GM23338 (cell line): ENCODE measurements at regions not wholly inside any gene's neighbourhood (a gene's known extent, or its start where the extent isn't known, plus 50 kb on each side); places are given as distances from the start of the nearest gene placed in this dataset.

ENCODE experiments used
- ATAC-seq: fragments of 200-7000 bp; cut with Tn5 transposase; 3 replicates; pipeline ENCODE4 v1.9.1; 2020
- DNase-seq: peaks from one replicate; pipeline ENCODE4 v3.0.0-alpha.2; 2015; ENCODE audit warnings: low spot score
- H2AFZ ChIP-seq: fragments of 200-600 bp; sonication (generic); 2 replicates; pipeline ENCODE4 v1.8.0; 2016; ENCODE audit warnings: antibody characterized with exemption, mild to moderate bottlenecking, moderate library complexity
- H3F3A ChIP-seq: fragments of 200-600 bp; sonication (generic); replicated peaks from 2 replicates; pipeline ENCODE4 v1.8.0; 2017; ENCODE audit warnings: antibody characterized with exemption, mixed run types, low read depth
- H3K27ac ChIP-seq: fragments of 200-600 bp; sonication (generic); 2 replicates; pipeline ENCODE4 v1.6.1; 2016; ENCODE audit warnings: low read depth
- H3K27me3 ChIP-seq: fragments of 200-600 bp; sonication (generic); 2 replicates; pipeline ENCODE4 v1.8.0; 2016; ENCODE audit warnings: mild to moderate bottlenecking, mixed run types, moderate library complexity; ENCODE audit not compliant: insufficient read depth
- H3K36me3 ChIP-seq: fragments of 200-600 bp; sonication (generic); 2 replicates; pipeline ENCODE4 v1.8.0; 2016; ENCODE audit warnings: mild to moderate bottlenecking; ENCODE audit not compliant: insufficient read depth
- H3K4me1 ChIP-seq: fragments of 200-600 bp; sonication (generic); 2 replicates; pipeline ENCODE4 v1.8.0; 2016; ENCODE audit warnings: mild to moderate bottlenecking, moderate library complexity; ENCODE audit not compliant: insufficient read depth
- H3K4me2 ChIP-seq: fragments of 200-600 bp; sonication (generic); 2 replicates; pipeline ENCODE4 v1.7.1; 2017; ENCODE audit warnings: mixed run types
- H3K4me3 ChIP-seq: fragments of 200-600 bp; sonication (generic); 2 replicates; pipeline ENCODE4 v1.6.1; 2016; ENCODE audit warnings: mixed run types
- H3K79me2 ChIP-seq: fragments of 200-600 bp; sonication (generic); replicated peaks from 2 replicates; pipeline ENCODE4 v1.8.0; 2017; ENCODE audit warnings: mild to moderate bottlenecking; ENCODE audit not compliant: insufficient read depth
- H3K9me2 ChIP-seq: fragments of 200-600 bp; sonication (generic); 2 replicates; pipeline ENCODE4 v1.8.0; 2017; ENCODE audit not compliant: insufficient read depth
- H4K20me1 ChIP-seq: fragments of 200-600 bp; sonication (generic); replicated peaks from 2 replicates; pipeline ENCODE4 v1.8.0; 2017; ENCODE audit warnings: mild to moderate bottlenecking; ENCODE audit not compliant: insufficient read depth
- H3K27ac Mint-ChIP-seq: 2 replicates; pipeline ENCODE4 v1.8.0; 2020; ENCODE audit warnings: inconsistent platforms, mild to moderate bottlenecking, moderate library complexity, mixed read lengths
- H3K27me3 Mint-ChIP-seq: 3 replicates; pipeline ENCODE4 v1.8.0; 2022; ENCODE audit warnings: low read depth, mild to moderate bottlenecking, moderate library complexity, mixed read lengths, inconsistent platforms; ENCODE audit not compliant: insufficient read depth, poor library complexity
- H3K36me3 Mint-ChIP-seq: 3 replicates; pipeline ENCODE4 v1.8.0; 2021; ENCODE audit warnings: low read depth, mild to moderate bottlenecking, inconsistent platforms, moderate library complexity, mixed read lengths
- H3K4me1 Mint-ChIP-seq: 3 replicates; pipeline ENCODE4 v1.8.0; 2020; ENCODE audit warnings: mild to moderate bottlenecking, inconsistent platforms, mixed read lengths
- H3K4me3 Mint-ChIP-seq: 3 replicates; pipeline ENCODE4 v1.8.0; 2021; ENCODE audit warnings: moderate library complexity, mild to moderate bottlenecking, inconsistent platforms, mixed read lengths
- H3K9me3 Mint-ChIP-seq: 3 replicates; pipeline ENCODE4 v1.8.0; 2020; ENCODE audit warnings: moderate library complexity, mild to moderate bottlenecking, inconsistent platforms, mixed read lengths
- CREB1 ChIP-seq: fragments of 250-450 bp; sonication (Bioruptor Pico); IDR thresholded peaks from 2 replicates; pipeline ENCODE4 v1.5.0; 2020; ENCODE audit warnings: low read depth, mild to moderate bottlenecking, moderate library complexity
- CTCF ChIP-seq, 2 experiments: fragments of 200-600 bp in 1 of 2; sonication (generic) in 1 of 2; conservative IDR thresholded peaks; 2 replicates each; pipeline versions ENCODE4 v1.5.1 to v1.6.1; 2016 to 2017; ENCODE audit warnings: antibody characterized with exemption in 2 of 2, low read depth in 2 of 2, mild to moderate bottlenecking in 2 of 2, moderate library complexity in 1 of 2
- ETS1 ChIP-seq: IDR thresholded peaks from 2 replicates; pipeline ENCODE4 v1.6.1; 2016; ENCODE audit warnings: antibody characterized with exemption
- EZH2 ChIP-seq: fragments of 200-600 bp; sonication (generic); IDR thresholded peaks from one replicate; pipeline ENCODE4 v1.8.0; 2017; ENCODE audit warnings: antibody characterized with exemption, mild to moderate bottlenecking, low read depth; ENCODE audit not compliant: unreplicated experiment
- EZH2phosphoT487 ChIP-seq: fragments of 200-600 bp; sonication (generic); IDR thresholded peaks from one replicate; pipeline ENCODE4 v1.8.1; 2018; ENCODE audit warnings: antibody characterized with exemption; ENCODE audit not compliant: unreplicated experiment
- JUNB ChIP-seq: IDR thresholded peaks from one replicate; pipeline ENCODE4 v1.6.1; 2016; ENCODE audit warnings: antibody characterized with exemption; ENCODE audit not compliant: unreplicated experiment
- NANOG ChIP-seq: IDR thresholded peaks from 2 replicates; pipeline ENCODE4 v1.6.1; 2016; ENCODE audit warnings: antibody characterized with exemption, borderline replicate concordance
- POLR2AphosphoS5 ChIP-seq: IDR thresholded peaks from 2 replicates; pipeline ENCODE4 v1.6.1; 2016; ENCODE audit warnings: antibody characterized with exemption, low read depth
- STAT1 ChIP-seq: IDR thresholded peaks from one replicate; pipeline ENCODE4 v1.6.1; 2016; ENCODE audit warnings: antibody characterized with exemption; ENCODE audit not compliant: unreplicated experiment
- ZNF114 ChIP-seq: fragments of 250-450 bp; sonication (Bioruptor Pico); IDR thresholded peaks from 2 replicates; pipeline ENCODE4 v1.5.0; 2020; ENCODE audit warnings: mild to moderate bottlenecking, moderate library complexity
- ZNF331 ChIP-seq: fragments of 250-450 bp; sonication (Bioruptor Pico); IDR thresholded peaks from 2 replicates; pipeline ENCODE4 v1.5.0; 2020; ENCODE audit warnings: low read depth, mild to moderate bottlenecking, moderate library complexity
- ZNF462 ChIP-seq: fragments of 250-450 bp; sonication (Bioruptor Pico); IDR thresholded peaks from 2 replicates; pipeline ENCODE4 v1.5.0; 2020; ENCODE audit warnings: mild to moderate bottlenecking, moderate library complexity

- TF ChIP-seq CTCF (conservative IDR thresholded peaks at IDR 0.05; ENCODE audit: low read depth in 2 of 2), result no peak
- TF ChIP-seq NANOG, result no peak
- no peak for TF ChIP-seq ETS1
- no peak for TF ChIP-seq EZH2phosphoT487
- no peak for TF ChIP-seq ZNF331 (CRISPR knock-in tag)
- TF ChIP-seq CREB1 (CRISPR knock-in tag), result no peak
- no peak for TF ChIP-seq POLR2AphosphoS5
- no peak for TF ChIP-seq ZNF114 (CRISPR knock-in tag)
- no peak for TF ChIP-seq EZH2
- TF ChIP-seq JUNB, result no peak
- TF ChIP-seq STAT1, result no peak
These were observed 187.7 kb upstream of the CHRNA7 start (continued) for GRCh38 chr15:31842532-31843195.

- H3K4me3 ChIP-seq, result no peak overlapping the region
- ATAC-seq (no peak), DNase-seq (no peak)
- Mint-ChIP-seq H3K36me3 (no peaks in the 10 kb centered on the region), H3K4me3 (no peak overlapping the region), H3K9me3 (no peaks in the 10 kb centered on the region), H3K4me1 (no peaks in the 10 kb centered on the region), H3K27ac (no peak overlapping the region), H3K27me3 (peaks cover under 1% of the 10 kb centered on the region)
- no peak overlapping the region for H3K27ac ChIP-seq
- no peak overlapping the region for H2AFZ ChIP-seq
- H3K27me3 ChIP-seq, result no peaks in the 10 kb centered on the region
- H3K36me3 ChIP-seq, result no peaks in the 10 kb centered on the region
- no peaks in the 10 kb centered on the region for H4K20me1 ChIP-seq
- H3K79me2 ChIP-seq, result no peaks in the 10 kb centered on the region
- H3K4me2 ChIP-seq, result no peak overlapping the region
- H3K9me2 ChIP-seq, result no peaks in the 10 kb centered on the region
- H3K4me1 ChIP-seq, result no peaks in the 10 kb centered on the region
- no peaks in the 10 kb centered on the region for H3F3A ChIP-seq
- no peak for TF ChIP-seq CREB1 (CRISPR knock-in tag)
- no peak for TF ChIP-seq EZH2phosphoT487
- TF ChIP-seq ZNF331 (CRISPR knock-in tag), result no peak
- no peak for TF ChIP-seq ZNF462 (CRISPR knock-in tag)
- TF ChIP-seq ZNF114 (CRISPR knock-in tag), result no peak
- no peak for TF ChIP-seq CTCF (conservative IDR thresholded peaks at IDR 0.05; ENCODE audit: low read depth in 2 of 2)
These were observed 186.8 kb upstream of the CHRNA7 start for GRCh38 chr15:31843426-31844055.
